Osteoblast (primary cell): ENCODE measurements at regions not wholly inside any gene's neighbourhood (a gene's known extent, or its start where the extent isn't known, plus 50 kb on each side); places are given as distances from the start of the nearest gene placed in this dataset.

Experiments
- DNase-seq: peaks from one replicate; pipeline ENCODE4 v3.0.0; 2011; ENCODE audit warnings: low spot score, mixed read lengths; ENCODE audit not compliant: insufficient read length; ENCODE audit errors: missing footprints
- H2AFZ ChIP-seq: 2 replicates; pipeline ENCODE4 v1.6.0; 2011; ENCODE audit warnings: mild to moderate bottlenecking, low read length
- H3K27ac ChIP-seq: 2 replicates; pipeline ENCODE4 v1.5.1; 2011; ENCODE audit warnings: mild to moderate bottlenecking, low read depth, low read length, moderate library complexity
- H3K27me3 ChIP-seq: 2 replicates; pipeline ENCODE4 v1.6.0; 2012; ENCODE audit warnings: mild to moderate bottlenecking, control low read depth, inconsistent platforms, low read length, moderate library complexity; ENCODE audit not compliant: insufficient read depth
- H3K36me3 ChIP-seq: 2 replicates; pipeline ENCODE4 v1.5.1; 2011; ENCODE audit warnings: mild to moderate bottlenecking, low read length, control low read depth, moderate library complexity; ENCODE audit not compliant: insufficient read depth
- H3K4me1 ChIP-seq: 2 replicates; pipeline ENCODE4 v1.5.1; 2011; ENCODE audit warnings: mild to moderate bottlenecking, low read length, control low read depth, moderate library complexity; ENCODE audit not compliant: insufficient read depth
- H3K4me2 ChIP-seq: 2 replicates; pipeline ENCODE4 v1.6.0; 2011; ENCODE audit warnings: mild to moderate bottlenecking, low read length; ENCODE audit not compliant: insufficient read depth
- H3K4me3 ChIP-seq: fragments of 200-600 bp; sonication (generic); 3 replicates; pipeline ENCODE4 v1.5.1; 2012; ENCODE audit warnings: mild to moderate bottlenecking, low read length, inconsistent platforms; ENCODE audit not compliant: insufficient read depth
- H3K79me2 ChIP-seq: 2 replicates; pipeline ENCODE4 v1.6.0; 2012; ENCODE audit warnings: mild to moderate bottlenecking, low read length, control low read depth, inconsistent platforms; ENCODE audit not compliant: insufficient read depth
- H3K9me3 ChIP-seq: 2 replicates; pipeline ENCODE4 v1.5.1; 2011; ENCODE audit warnings: low read depth, low read length, control low read depth
- H4K20me1 ChIP-seq: 2 replicates; pipeline ENCODE4 v1.6.0; 2012; ENCODE audit warnings: mild to moderate bottlenecking, low read length, control low read depth; ENCODE audit not compliant: insufficient read depth
- CTCF ChIP-seq: IDR thresholded peaks from 2 replicates; pipeline ENCODE4 v1.5.1; 2011; ENCODE audit warnings: mild to moderate bottlenecking, low read depth, low read length, moderate library complexity; ENCODE audit errors: extremely low read depth

DNA sequence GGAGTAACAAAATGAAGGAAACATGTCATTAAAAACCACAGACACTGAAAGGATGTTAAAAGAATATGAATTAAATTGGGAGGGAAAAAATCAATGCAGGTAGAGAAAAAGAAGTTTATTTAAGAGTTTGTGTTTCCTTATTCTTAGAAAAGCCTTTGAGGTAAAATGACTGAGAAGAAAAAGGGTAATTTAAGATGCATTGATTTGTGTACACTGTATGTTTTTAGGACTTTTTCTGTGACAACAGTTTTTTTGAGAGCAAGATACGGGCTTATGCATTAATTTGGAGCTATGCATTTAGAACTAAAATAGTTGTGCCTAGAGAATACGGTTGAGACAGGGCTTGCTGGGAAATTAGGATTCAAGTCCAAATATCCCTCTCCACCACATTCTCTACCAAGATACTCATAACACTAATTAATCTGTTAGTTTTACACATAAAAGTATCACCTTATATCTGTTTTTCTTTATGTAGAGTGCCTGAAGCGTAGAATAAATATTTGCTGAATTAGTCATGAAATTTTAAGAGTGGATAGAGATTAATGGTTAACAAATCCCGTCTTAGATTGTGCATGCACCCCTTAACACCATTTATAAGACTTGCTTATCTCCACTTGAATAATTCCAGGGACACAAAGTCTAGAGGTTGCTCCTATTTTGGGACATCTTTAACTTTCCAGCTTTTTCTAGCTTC is 232.5 kb downstream of the PCDH7 start:
- Histone ChIP-seq H3K4me3 (no peak overlapping the region), H3K4me1 (no peaks in the 10 kb centered on the region), H3K79me2 (no peaks in the 10 kb centered on the region), H3K36me3 (no peaks in the 10 kb centered on the region), H3K9me3 (no peaks in the 10 kb centered on the region), H3K27ac (no peak overlapping the region), H3K4me2 (no peak overlapping the region), H3K27me3 (no peaks in the 10 kb centered on the region), H4K20me1 (no peaks in the 10 kb centered on the region), H2AFZ (no peak overlapping the region)
- DNase-seq, result no peak
- no peak for TF ChIP-seq CTCF

- no peaks in the 10 kb centered on the region for H3K9me3 ChIP-seq
- no peak for DNase-seq
- no peaks in the 10 kb centered on the region for H3K36me3 ChIP-seq
- no peak overlapping the region for H3K27ac ChIP-seq
- H3K4me1 ChIP-seq, result no peaks in the 10 kb centered on the region
- H3K27me3 ChIP-seq, result no peaks in the 10 kb centered on the region
- H3K4me2 ChIP-seq, result no peak overlapping the region
- no peak overlapping the region for H3K4me3 ChIP-seq
- no peak overlapping the region for H2AFZ ChIP-seq
- no peak for TF ChIP-seq CTCF
- H4K20me1 ChIP-seq, result no peaks in the 10 kb centered on the region
- H3K79me2 ChIP-seq, result no peaks in the 10 kb centered on the region
Observed at GRCh38 chr4:30953799-30954198, 233.6 kb downstream of the PCDH7 start.

DNA sequence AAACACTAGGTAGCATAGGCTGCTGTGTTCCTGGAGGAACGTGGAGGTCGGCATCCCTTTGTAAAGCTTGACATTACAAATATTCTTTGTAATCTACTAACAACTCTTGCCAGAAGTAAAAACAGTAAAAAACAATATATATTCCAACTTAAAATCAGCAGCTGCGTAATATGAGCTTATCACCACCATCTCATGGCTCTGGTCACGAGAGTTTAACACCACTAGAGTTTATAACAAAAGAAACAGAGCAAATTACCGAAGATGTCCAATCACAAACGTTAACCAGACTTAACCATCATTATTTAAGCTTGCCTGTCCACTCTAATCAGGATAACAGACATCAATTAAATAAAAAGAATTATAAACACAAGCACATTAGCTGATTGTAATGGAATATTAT is 236.7 kb downstream of the PCDH7 start:
- Histone ChIP-seq H3K9me3 (no peaks in the 10 kb centered on the region), H3K36me3 (no peaks in the 10 kb centered on the region), H3K4me2 (no peak overlapping the region), H3K4me3 (no peak overlapping the region), H3K27ac (no peak overlapping the region), H3K27me3 (no peaks in the 10 kb centered on the region), H2AFZ (no peak overlapping the region), H3K79me2 (no peaks in the 10 kb centered on the region), H4K20me1 (no peaks in the 10 kb centered on the region), H3K4me1 (no peaks in the 10 kb centered on the region)
- no peak for TF ChIP-seq CTCF
- no peak for DNase-seq

DNA sequence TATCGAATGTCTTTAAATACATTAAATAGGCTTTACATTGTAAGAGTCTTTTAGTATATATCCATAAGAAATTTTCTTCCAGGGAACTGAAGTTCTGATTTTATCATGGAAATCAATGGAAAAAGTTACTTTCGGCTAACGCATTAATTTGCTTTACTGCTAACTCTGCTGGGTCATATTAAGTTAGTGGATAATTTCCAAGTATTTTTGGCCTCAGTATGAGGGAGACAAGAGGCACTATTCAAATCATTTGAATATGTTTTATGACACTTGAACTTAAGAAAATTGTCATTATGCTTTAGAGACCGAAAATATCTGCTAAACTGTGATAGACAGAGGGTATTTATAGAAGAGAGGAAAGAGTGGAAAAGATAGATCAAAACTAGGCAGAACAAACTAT is 237.5 kb downstream of the PCDH7 start:
- H4K20me1 ChIP-seq, result no peaks in the 10 kb centered on the region
- no peak overlapping the region for H3K4me3 ChIP-seq
- no peak for DNase-seq

More for the DNA sequence above, 237.5 kb downstream of the PCDH7 start:
- Histone ChIP-seq H2AFZ (no peak overlapping the region), H3K79me2 (no peaks in the 10 kb centered on the region), H3K27me3 (no peaks in the 10 kb centered on the region), H3K4me1 (no peaks in the 10 kb centered on the region), H3K36me3 (no peaks in the 10 kb centered on the region), H3K4me2 (no peak overlapping the region), H3K9me3 (no peaks in the 10 kb centered on the region), H3K27ac (no peak overlapping the region)
- TF ChIP-seq CTCF, result no peak
